Suppressor macrophage treated with lipopolysaccharide for 1 hour (primary cell): ENCODE measurements at regions not wholly inside any gene's neighbourhood (a gene's known extent, or its start where the extent isn't known, plus 50 kb on each side); places are given as distances from the start of the nearest gene placed in this dataset.
"Not testable (repeated sequence)": the region's sequence is repeated elsewhere in the genome, so short reads cannot be mapped to it uniquely, and the experiment has no call there.

Experiments
- DNase-seq, 3 donors: peaks; one replicate each; pipeline ENCODE4 v3.0.0-alpha.2; 2020 to 2022

GRCh38 chr9:7456793-7457530 lies 342.6 kb downstream of the DMAC1 start:
- no peak for DNase-seq

- DNase-seq = no peak
Measured at GRCh38 chr9:7456377-7456776, 343.2 kb downstream of the DMAC1 start.

- no peak for DNase-seq
Measured at GRCh38 chr9:7454624-7455023, 345.0 kb downstream of the DMAC1 start.

GRCh38 chr9:7452378-7452777 lies 347.2 kb downstream of the DMAC1 start:
- DNase-seq = peak; percentile 10 to 46 (median 15)

GRCh38 chr9:7451062-7451461 lies 348.5 kb downstream of the DMAC1 start:
- no peak for DNase-seq

GRCh38 chr9:7443541-7443940 lies 356.0 kb downstream of the DMAC1 start:
- no peak for DNase-seq

- no peak for DNase-seq
Measured at GRCh38 chr9:7439355-7439995, 360.1 kb downstream of the DMAC1 start.

GRCh38 chr9:7436754-7437153 lies 362.8 kb downstream of the DMAC1 start:
- no peak for DNase-seq

- DNase-seq = no peak
Measured at GRCh38 chr9:7433508-7434292, 365.9 kb downstream of the DMAC1 start.

- no peak for DNase-seq
Measured at GRCh38 chr9:7432989-7433388, 366.6 kb downstream of the DMAC1 start.

GRCh38 chr9:7417397-7417796 lies 382.2 kb downstream of the DMAC1 start:
- not testable (repeated sequence) for DNase-seq

- no peak for DNase-seq
Measured at GRCh38 chr9:7415836-7416235, 383.7 kb downstream of the DMAC1 start.

- no peak for DNase-seq
Measured at GRCh38 chr9:7408845-7409244, 390.7 kb downstream of the DMAC1 start.

GRCh38 chr9:7407246-7407645 lies 392.3 kb downstream of the DMAC1 start:
- no peak for DNase-seq

- DNase-seq = peak; percentile 18 to 62 (median 51)
Measured at GRCh38 chr9:7405924-7406604, 393.5 kb downstream of the DMAC1 start.

- DNase-seq = no peak
Measured at GRCh38 chr9:7403839-7404487, 395.6 kb downstream of the DMAC1 start.

- DNase-seq = no peak
Measured at GRCh38 chr9:7403028-7403389, 396.6 kb downstream of the DMAC1 start.

- no peak for DNase-seq
Measured at GRCh38 chr9:7402334-7403027, 397.1 kb downstream of the DMAC1 start.

- DNase-seq = no peak
Measured at GRCh38 chr9:7401116-7401515, 398.5 kb downstream of the DMAC1 start.

- DNase-seq = no peak
Measured at GRCh38 chr9:7394002-7394774, 405.4 kb downstream of the DMAC1 start.

GRCh38 chr9:7392148-7392547 lies 407.4 kb downstream of the DMAC1 start:
- DNase-seq = no peak
